CD4-positive, alpha-beta T cell treated with Interferon alpha-2 for 1 hour (primary cell): ENCODE measurements at regions not wholly inside any gene's neighbourhood (a gene's known extent, or its start where the extent isn't known, plus 50 kb on each side); places are given as distances from the start of the nearest gene placed in this dataset.
"Not testable (repeated sequence)": the region's sequence is repeated elsewhere in the genome, so short reads cannot be mapped to it uniquely, and the experiment has no call there.

ENCODE experiments used
- DNase-seq, 2 donors: peaks; one replicate each; pipeline ENCODE4 v3.0.0-alpha.2; 2020 to 2022

DNA sequence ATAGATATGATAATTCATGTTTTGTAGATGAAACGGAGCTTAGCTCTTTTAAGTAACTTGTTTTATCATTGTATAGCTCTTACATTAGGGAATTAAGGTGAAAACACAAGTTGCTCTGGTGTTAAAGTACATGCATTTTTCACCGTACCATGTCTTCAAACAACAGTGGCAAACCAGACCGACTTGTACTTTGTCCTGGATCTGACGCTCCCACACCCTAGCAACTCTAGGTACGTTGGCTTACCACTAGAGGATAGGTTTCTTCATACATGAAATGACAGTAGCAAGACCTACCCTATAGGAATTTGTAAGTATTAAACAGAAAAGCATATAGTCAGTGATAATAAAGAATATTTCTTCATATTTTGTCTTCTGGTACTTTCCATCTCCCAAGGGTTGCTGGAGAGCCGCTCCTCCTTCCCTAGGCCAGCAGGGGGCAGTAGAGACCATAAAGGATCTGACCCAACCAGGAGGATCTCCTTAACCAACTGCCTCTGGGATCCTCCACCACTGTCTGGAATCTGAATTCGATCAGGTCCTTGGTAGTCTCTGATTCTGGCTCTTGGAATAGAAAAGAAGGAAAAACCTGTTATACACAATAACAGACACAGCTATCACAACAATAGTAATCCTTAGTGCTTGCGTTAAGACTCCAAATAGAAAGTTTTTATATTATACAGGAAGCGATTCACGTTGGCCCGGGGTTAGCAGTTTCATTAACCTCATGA, 136.7 kb downstream of the CAVIN4 start:
- peak in 1 of 2 donors; percentile 28 for DNase-seq

DNA sequence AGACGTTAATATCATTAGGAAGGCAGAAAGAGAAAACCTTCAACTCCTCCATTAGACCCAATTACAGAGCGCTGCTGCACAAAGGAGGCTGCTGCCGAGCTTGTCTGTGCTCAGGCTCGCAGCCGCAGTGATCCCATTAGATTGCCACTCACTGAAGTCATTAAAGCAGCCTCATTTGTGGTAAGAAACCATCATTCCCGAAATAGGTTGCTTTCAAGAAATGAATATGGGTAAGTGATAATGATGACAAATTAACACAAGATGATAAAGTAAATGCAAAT, 137.2 kb downstream of the CAVIN4 start:
- DNase-seq = no peak

DNA sequence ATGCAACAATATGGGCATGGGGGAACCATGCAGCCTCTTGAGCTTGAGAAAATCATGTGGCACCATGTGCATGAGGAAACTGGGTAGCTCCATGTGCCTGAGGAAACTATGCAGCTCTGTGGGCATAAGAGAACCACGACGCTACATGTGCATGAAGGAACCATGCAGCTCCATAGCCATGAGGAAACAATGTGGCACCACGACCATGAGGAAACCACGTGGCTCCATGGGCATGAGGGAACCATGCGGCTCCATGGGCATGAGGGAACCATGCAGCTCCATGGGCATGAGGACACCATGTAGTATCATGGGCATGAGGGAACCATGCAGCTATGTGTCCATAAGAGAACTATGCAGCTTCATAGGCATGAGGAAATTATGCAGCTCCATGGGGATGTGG, 140.8 kb downstream of the CAVIN4 start:
- no peak for DNase-seq

DNA sequence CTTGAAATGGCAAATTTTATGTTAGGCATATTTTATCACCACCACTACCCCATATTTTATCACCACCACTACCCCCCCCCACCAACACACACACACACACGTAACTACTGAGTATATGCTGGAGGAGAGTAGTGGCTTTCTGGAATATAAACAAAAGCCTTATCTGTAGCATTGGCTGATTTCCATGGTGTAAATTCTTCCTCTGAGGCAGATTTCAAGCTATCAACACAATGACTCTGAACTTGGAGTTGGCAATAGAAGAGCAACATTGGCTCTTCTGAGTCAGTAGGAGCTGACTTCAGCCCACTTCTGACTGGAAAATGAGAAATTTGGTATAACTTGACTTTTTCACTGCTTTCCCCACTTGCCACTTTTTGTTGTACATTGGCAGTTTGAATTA, 143.0 kb downstream of the CAVIN4 start:
- no peak for DNase-seq

DNA sequence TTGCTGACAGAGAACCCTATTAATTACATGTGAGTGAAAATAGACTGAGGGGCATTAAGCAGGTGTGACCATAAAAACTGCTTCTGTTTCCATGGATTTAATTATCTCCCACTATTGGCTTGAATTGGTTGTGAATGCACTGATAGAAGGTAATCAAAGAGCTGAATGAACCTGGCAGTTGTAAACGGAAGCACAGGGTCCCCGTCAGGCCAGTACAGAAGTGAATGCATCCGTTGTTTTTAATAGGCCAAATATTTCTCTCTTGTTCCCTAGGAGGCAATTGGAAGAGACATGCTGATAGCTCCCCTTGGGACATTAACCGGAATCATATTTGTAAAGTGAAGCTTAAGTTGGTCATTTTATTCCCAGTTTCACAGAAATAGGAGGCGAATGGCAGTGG, 147.0 kb downstream of the CAVIN4 start:
- no peak for DNase-seq

DNA sequence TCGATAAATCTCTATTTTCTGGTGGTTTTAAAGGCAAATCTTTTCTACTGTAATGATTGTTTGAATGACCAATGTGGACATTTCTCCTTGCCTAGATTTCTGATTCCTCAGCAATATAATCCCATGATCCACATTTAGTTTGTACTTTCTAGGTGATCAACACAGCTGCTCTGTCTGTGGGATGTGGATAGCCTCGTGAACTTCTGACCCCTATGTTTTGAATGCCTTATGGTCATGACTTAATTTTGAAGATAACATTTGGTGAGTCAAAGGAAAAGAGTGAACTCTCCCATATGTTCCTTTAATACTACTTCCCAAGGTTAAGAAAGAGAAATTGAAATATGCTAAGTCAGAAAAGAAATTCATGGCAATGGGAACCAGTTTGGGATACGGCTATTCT, 147.5 kb downstream of the CAVIN4 start:
- DNase-seq = no peak

DNA sequence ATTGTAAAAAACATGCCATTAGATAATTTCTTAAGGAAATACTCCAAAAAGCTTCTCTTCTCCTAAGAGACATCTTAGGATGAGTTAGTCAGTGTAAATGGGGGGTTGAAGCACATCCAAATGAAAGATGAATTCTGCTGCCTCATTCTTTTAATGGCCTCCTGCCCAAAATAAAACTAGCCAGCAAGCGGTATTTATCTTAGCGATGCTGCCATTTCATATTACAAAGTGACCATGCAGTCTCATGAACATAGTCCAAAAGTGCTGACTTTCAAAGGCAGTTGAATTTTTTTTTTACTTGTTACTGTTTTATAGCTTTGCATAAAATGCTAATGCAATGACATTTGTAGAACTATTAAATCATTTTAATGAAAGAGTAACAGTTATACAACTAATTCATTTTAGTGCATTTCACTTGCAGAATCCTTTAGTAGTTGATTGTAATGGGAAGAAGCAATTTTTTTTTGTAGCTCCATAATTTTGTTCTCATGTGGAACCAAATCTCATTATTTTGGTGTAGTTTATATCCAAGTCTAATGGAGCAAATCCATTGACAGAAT, 151.5 kb downstream of the CAVIN4 start:
- DNase-seq = no peak

DNA sequence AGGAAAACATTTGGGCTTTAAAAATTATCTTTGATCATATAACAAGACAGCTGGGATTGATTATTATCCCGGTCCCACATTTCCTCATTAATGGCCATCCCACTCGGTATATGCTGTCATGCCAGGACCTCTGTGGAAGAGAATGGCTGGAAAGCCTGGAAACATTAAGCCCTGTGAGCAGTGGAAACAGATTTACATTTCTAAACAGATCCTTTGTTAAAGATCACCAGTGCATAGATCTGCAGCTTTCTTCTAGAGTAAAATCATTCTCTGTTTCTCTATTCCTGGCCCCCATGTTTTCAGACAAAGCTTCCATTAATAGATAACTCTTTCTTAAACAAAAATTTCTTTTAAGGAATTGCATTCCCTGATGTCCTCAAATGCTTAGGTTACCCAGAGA, 152.2 kb downstream of the CAVIN4 start:
- DNase-seq = no peak

DNA sequence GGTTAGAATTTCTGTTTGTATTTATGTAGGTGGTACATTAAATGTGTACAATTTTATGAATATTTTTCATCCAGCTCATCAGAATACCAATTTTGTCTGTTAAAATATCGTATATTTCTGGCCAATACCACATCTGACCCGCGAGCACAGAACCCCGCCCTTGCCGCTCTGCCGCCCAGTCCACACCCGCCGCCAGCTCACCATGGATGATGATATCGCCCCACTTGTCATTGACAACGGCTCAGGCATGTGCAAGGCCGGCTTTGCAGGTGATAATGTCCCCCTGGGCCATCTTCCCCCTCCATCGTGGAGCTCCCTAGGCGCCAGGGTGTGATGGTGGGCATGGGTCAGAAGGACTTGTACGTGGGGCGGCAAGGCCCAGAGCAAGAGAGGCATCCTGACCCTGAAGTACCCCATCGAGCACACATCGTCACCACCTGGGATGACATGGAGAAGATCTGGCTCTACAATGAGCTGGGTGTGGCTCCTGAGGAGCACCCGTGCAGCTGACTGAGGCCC, 153.2 kb downstream of the CAVIN4 start:
- no peak for DNase-seq

DNA sequence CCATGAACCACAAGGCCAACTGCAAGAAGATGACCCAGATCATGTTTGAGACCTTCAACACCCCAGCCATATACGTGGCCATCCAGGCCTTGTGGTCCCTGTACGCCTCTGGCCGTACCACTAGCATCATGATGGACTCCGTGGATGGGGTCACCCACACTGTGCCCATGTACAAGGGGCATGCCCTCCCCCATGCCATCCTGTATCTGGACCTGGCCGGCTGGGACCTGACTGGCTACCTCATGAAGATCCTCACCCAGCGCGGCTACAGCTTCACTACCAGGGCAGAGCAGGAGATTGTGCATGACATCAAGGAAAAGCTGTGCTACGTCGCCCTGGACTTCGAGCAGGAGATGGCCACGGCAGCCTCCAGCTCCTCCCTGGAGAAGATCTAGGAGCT, 153.7 kb downstream of the CAVIN4 start:
- DNase-seq = no peak

DNA sequence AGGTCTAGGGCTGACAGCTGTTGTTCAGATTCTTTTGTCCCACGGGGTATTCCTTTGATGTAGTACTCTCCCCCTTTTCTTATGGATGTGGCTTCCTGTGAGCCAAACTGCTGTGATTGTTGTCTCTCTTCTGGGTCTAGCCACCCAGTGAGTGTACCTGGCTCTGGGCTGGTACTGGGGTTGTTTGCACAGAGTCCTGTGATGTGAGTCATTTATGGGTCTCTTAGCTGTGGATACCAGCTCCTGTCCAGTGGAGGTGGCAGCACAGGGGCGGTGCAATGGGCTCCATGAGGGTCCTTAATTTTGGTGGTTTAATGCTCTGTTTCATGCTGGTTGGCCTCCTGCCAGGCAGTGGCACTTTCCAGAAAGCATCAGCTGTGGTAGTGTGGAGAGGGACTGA, 161.3 kb downstream of the CAVIN4 start:
- DNase-seq = no peak

DNA sequence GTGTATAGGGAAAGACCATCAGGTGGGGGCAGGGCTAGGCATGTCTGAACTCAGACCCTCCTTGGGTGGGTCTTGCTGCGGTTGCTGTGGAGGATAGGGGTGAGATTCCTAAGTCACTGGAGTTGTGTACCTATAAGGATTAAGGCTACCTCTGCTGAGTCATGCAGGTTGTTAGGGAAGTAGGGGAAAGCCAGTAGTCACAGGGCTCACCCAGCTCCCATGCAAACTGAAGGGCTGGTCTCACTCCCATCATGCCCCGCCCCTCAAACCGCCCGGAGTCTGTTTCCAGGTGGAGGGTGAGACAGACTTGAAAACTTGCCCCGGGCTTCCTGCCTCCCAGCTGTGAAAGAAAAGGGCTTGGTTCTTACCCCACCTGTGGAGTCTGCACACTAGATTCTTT, 161.8 kb downstream of the CAVIN4 start:
- no peak for DNase-seq

DNA sequence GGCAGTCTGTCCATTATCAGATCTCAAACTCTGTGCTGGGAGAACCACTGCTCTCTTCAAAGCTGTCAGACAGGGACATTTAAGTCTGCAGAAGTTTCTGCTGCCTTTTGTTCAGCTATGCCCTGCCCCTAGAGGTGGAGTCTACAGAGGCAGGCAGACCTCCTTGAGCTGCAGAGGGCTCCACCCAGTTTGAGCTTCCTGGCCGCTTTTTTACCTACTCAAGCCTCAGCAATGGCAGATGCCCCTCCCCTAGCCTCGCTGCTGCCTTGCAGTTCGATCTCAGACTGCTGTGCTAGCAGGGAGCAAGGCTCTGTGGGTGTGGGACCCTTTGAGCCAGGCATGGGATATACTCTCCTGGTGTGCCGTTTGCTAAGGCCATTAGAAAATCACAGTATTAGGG, 171.1 kb downstream of the CAVIN4 start:
- DNase-seq = not testable (repeated sequence)

DNA sequence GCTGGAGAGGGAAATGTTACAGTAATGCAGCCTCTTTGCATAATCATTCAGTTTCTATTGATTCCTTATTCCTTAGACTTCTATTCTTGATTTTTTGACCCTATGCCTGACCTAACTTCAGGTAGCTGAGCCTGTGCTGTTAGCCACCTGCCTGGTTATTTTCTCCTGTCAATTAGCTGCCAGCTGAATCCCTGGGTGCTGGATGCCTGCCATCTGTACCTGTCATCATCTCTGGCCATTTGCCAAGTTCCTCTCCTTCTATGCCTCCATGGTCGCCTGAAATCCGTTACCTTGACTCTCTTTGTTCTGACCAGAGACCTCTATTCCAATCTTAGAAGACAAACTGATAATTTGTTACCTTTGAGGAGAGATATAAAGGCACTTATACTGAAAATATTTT, 178.3 kb downstream of the CAVIN4 start:
- no peak for DNase-seq

DNA sequence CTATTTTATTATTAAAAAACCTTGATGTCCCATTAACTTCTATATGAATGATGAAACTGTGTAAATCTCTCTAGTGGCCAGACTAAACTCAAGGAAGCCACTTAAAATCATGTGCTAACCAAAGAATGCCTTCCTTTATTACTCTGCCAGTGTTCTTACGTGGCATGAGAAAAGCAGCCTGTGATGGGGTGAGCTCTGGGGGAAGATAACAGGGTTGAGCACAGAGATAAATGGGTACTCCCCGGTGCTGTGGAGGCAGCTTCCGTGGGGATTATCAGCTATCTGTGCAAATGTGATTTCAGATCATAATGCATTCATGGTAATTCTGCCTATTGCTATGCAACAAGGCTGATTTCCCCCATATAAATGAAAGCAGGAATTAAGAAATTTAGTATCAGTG, 181.3 kb downstream of the CAVIN4 start:
- DNase-seq = no peak

DNA sequence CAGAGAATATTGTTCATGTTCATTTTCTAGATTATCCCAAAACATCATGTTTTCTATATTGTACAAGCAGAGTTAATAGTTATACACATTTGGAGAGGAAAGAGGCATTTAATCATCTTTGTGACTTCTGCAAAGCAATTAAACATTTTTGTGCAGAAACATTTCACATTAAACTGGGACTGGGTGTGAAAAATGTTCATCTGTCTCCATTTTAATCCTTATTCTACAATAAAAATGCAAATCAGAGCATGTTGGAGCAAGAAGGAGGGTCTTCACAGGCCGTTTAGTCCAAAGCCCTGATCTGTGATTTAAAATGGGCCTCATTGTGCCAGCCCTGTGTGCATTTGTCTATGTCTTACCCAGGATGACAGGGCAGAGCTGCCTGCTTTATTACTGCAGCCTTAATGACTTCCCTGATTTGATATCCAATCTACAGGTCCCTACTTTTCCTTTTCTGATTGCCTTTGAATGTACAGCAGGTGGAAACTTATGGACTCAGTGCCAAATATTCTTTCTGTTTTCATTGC, 183.5 kb downstream of the CAVIN4 start:
- DNase-seq = no peak

DNA sequence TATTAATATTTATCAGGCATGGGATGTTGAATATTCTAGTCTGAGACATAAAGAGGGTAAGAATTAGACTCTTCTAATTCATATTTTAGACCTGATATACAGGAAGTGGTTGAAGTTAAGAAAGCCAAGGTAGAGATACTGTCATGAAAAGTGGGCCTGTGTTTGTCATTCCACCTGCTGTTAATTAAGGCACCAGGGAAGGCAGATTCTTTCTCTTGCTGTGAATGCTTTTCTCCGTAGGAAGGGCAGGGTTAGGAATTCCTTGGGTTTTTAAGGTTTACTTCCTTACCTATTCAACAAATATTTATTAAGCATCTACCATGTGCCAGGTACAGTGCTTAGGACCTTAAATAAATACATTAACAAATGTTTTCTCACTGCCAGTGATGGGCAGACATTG, 196.4 kb downstream of the CAVIN4 start:
- no peak for DNase-seq

DNA sequence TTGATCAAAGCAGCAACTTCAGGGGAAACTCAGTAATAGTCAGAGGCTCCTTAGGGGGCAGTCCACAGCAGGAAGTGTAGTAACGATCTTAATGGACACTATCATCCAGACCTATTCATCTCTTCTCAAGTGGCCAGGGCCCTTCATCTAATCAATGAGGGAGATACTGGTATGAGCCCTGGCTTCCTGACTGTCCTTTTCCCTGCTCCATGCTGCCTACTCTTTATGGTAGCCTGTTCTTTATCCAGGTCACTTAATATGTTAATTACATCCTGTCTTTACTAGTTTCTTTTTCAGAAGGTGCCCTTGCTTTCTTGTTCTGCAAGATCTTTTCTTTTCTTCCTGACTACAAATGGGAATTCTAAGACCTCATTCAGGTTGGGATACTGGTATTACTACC, 197.1 kb downstream of the CAVIN4 start:
- no peak for DNase-seq

DNA sequence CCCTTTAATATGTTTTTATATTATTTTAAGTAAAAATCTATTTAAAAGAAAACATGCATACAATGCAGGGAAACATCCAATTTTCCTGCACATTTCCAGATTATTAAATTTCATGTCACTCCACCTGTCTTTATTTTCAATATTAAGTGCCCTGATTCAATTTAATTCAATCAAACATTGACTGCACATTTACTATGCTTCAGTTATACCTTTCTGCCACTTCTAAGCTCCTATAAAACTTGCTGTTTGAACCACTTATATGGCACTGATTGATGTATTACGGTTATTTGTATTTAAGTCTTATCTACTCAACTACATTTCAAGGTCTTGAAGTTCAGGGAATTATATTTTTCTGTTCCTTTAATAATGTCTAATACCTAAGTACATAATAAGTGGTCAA, 198.0 kb downstream of the CAVIN4 start:
- DNase-seq = no peak

DNA sequence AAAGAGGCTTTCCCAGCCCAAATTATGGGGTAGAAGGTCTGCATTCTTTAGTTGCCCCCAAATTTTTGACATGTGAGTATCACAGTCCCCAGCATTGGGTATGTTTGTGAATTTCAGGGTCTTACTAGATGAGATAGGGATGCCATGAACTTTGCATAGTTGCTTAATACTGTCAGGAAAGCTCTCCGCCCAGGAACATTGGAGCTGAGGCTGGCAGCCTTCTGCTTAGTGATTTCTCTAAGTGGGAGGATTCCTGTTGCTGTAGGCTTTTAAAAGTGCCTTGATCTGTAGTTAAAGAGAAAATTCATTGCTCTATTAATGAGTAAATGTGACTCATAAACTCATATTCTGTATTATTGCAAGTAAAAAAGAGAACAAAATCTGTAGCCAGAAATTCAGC, 206.9 kb downstream of the CAVIN4 start:
- DNase-seq = no peak

DNA sequence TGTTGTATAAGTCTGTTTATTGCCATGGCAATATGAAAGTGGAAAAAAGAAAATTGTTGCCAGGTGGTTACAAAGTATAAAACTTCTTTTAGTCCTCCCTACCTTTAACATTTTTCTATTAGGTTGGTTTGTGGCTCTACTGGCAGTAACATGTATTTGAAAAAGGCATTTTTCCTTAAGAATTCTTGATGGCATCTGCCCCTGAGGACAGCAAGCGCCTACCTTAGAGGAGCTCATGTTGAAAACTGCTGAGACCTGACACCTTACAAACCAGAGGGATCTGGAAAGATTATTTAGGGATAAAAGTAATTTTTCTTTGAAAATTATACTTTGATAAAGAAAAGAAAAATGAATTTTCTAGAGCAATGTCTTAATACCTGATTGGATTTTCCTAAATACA, 208.1 kb downstream of the CAVIN4 start:
- DNase-seq = no peak

DNA sequence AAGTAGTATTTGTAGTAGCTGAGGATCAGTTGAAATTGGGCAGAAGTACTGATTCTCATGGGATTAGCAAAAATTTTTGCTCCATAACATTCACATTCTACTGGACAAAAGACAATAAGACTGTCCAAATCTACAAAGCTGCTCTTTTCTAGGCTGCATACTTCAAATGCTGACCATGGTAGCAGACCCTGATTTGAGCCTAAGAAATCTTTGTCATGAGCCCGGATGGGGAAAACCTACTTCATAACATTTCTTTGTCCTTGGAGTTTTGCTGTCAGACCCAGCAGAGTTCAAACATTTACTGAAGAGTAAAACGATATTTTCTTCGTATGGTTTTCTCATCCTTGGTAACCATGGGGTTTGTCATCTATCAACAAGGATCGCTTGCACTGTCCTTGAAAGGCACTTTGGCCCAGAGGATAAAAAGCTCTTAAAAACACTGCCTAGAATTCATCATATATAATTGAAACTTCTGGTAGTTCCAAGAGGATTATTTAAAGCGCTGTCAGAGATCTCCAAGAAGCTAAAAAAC, 216.9 kb downstream of the CAVIN4 start:
- no peak for DNase-seq

DNA sequence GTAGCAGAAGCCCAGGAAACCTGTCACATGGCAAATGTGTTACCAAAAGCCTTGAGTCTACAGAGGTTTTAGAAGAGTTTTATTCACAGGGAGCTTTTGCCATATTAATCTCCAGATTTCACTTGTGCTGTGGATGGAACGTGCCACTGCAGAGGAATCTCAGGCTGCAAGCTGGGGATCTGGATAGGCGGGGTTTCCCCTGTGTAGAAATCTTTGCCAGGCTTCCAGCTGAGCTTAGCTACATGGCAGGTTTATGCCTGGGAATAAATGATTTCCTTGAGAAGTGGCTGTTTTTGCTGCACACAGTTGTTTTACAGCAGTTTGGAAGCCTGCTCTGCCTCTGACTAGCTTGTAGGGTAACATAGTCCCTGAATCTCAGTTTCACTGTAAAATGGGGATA, 224.6 kb upstream of the PLPPR1 start:
- no peak for DNase-seq

DNA sequence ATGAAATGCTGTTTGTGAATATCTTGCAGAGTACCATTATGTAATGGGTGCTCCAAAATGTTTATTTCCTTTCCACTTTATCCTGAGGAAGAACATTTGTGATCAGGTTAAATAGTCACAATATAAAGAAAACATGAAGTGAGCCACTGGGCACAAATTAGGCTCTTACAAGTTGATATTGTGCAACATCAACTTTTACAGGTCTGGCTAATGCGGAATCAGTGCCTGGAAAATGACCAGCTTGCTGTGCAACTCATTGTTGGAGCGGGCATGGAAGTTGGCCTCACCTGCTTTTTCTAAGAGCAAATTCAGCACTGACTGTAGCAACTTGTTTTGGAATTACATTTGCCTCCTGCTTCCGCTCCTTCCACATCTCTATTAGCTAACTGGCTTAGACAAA, 216.9 kb upstream of the PLPPR1 start:
- no peak for DNase-seq

DNA sequence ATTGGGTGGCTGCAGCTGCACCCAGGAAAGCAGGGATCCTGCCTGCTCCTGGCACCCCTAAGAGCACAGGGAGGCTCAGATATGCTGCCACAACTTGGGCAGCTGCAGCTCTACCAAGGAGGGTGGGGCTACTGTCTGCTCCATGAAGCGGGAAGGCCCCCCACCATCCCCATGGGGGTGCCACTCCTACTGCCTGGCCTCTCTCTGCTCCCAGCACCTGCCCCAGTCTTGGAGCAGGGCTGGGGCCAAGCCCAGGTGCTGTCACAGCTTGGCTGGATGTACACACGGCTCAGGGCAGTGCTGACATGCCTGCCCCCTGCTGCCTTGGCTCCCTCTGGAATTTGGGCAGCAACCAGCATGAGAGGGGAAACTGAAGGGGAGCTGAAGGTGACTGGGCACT, 214.7 kb upstream of the PLPPR1 start:
- DNase-seq = no peak
